ENCODE measurements at regions not wholly inside any gene's neighbourhood (a gene's known extent, or its start where the extent isn't known, plus 50 kb on each side); places are given as distances from the start of the nearest gene placed in this dataset.
A peak's percentile ranks its signal among the peaks of the same experiment; 100 is the strongest.

- DNase-seq = peak; percentile 26
These were observed 135.9 kb downstream of the PAH start for GRCh38 chr12:102781117-102781516.

- no peak for DNase-seq
These were observed 141.0 kb downstream of the PAH start for GRCh38 chr12:102776041-102776440.

GRCh38 chr12:102769323-102769916, 147.6 kb downstream of the PAH start:
- DNase-seq = peak; percentile 42

- DNase-seq = no peak
These were observed 150.1 kb downstream of the PAH start for GRCh38 chr12:102766961-102767360.

GRCh38 chr12:102765736-102766135, 151.3 kb downstream of the PAH start:
- DNase-seq = no peak

- DNase-seq = no peak
These were observed 153.6 kb downstream of the PAH start for GRCh38 chr12:102763471-102763870.

GRCh38 chr12:102763061-102763460, 154.0 kb downstream of the PAH start:
- DNase-seq = no peak

GRCh38 chr12:102760322-102760721, 156.7 kb downstream of the PAH start:
- DNase-seq = no peak

- DNase-seq = no peak
These were observed 157.6 kb downstream of the PAH start for GRCh38 chr12:102759466-102759865.

- no peak for DNase-seq
These were observed 159.2 kb downstream of the PAH start for GRCh38 chr12:102757882-102758226.

GRCh38 chr12:102757154-102757881, 159.7 kb downstream of the PAH start:
- no peak for DNase-seq

GRCh38 chr12:102756530-102756929, 160.5 kb downstream of the PAH start:
- no peak for DNase-seq

GRCh38 chr12:102755266-102755665, 161.8 kb downstream of the PAH start:
- DNase-seq = no peak

- DNase-seq = no peak
These were observed 163.2 kb downstream of the PAH start for GRCh38 chr12:102753802-102754201.

- DNase-seq = no peak
These were observed 168.3 kb downstream of the PAH start for GRCh38 chr12:102748704-102749103.

GRCh38 chr12:102746963-102747362, 170.1 kb downstream of the PAH start:
- no peak for DNase-seq

- DNase-seq = no peak
These were observed 171.0 kb downstream of the PAH start for GRCh38 chr12:102745971-102746600.

- no peak for DNase-seq
These were observed 175.8 kb downstream of the PAH start for GRCh38 chr12:102741196-102741595.

- peak; percentile 4 for DNase-seq
These were observed 176.7 kb downstream of the PAH start for GRCh38 chr12:102740141-102740955.

- no peak for DNase-seq
These were observed 180.7 kb downstream of the PAH start for GRCh38 chr12:102736328-102736727.

- no peak for DNase-seq
These were observed 181.9 kb downstream of the PAH start for GRCh38 chr12:102735104-102735503.

- no peak for DNase-seq
These were observed 186.0 kb downstream of the PAH start for GRCh38 chr12:102730996-102731395.

GRCh38 chr12:102728506-102729242, 188.4 kb downstream of the PAH start:
- DNase-seq = no peak

All from midbrain (tissue), 1 donor.